Trophoblast cell (in vitro differentiated cells and primary cell): ENCODE measurements at regions not wholly inside any gene's neighbourhood (a gene's known extent, or its start where the extent isn't known, plus 50 kb on each side); places are given as distances from the start of the nearest gene placed in this dataset.

Experiments
- DNase-seq, 2 donors: peaks; one replicate each; pipeline ENCODE4 v3.0.0-alpha.2; 2016
- H2AFZ ChIP-seq: 2 replicates; pipeline ENCODE4 v1.6.1; 2013; ENCODE audit warnings: low read length, moderate library complexity, mild to moderate bottlenecking; ENCODE audit not compliant: insufficient read depth, poor library complexity
- H2AK5ac ChIP-seq: 2 replicates; pipeline ENCODE4 v1.6.1; 2013; ENCODE audit warnings: mild to moderate bottlenecking, low read length
- H2BK120ac ChIP-seq: 2 replicates; pipeline ENCODE4 v1.6.1; 2013; ENCODE audit warnings: low read length, mild to moderate bottlenecking, moderate library complexity; ENCODE audit not compliant: insufficient read depth, poor library complexity
- H2BK12ac ChIP-seq: 2 replicates; pipeline ENCODE4 v1.6.1; 2013; ENCODE audit warnings: mild to moderate bottlenecking, low read length, moderate library complexity
- H2BK5ac ChIP-seq: 2 replicates; pipeline ENCODE4 v1.6.1; 2013; ENCODE audit warnings: low read length, low read depth, moderate library complexity, mild to moderate bottlenecking; ENCODE audit not compliant: poor library complexity
- H3K14ac ChIP-seq: 2 replicates; pipeline ENCODE4 v1.6.1; 2013; ENCODE audit warnings: mild to moderate bottlenecking, low read length
- H3K18ac ChIP-seq: 2 replicates; pipeline ENCODE4 v1.6.1; 2013; ENCODE audit warnings: mild to moderate bottlenecking, low read length
- H3K23ac ChIP-seq: 2 replicates; pipeline ENCODE4 v1.6.1; 2013; ENCODE audit warnings: low read length
- H3K27ac ChIP-seq: 2 replicates; pipeline ENCODE4 v1.5.1; 2013; ENCODE audit warnings: low read depth, mild to moderate bottlenecking, inconsistent platforms, low read length, moderate library complexity
- H3K27me3 ChIP-seq: 2 replicates; pipeline ENCODE4 v1.6.1; 2013; ENCODE audit warnings: inconsistent platforms, mild to moderate bottlenecking, low read length, moderate library complexity; ENCODE audit not compliant: insufficient read depth
- H3K36me3 ChIP-seq, 2 experiments: 1 replicate in 1 of 2; 2 replicates in 1 of 2; pipeline ENCODE4 v1.6.1; 2013; ENCODE audit warnings: low read length in 2 of 2, mild to moderate bottlenecking in 2 of 2, moderate library complexity in 1 of 2; ENCODE audit not compliant: insufficient read depth in 2 of 2, control insufficient read depth in 1 of 2
- H3K4ac ChIP-seq: 2 replicates; pipeline ENCODE4 v1.6.1; 2013; ENCODE audit warnings: low read depth, mild to moderate bottlenecking, low read length, moderate library complexity
- H3K4me1 ChIP-seq, 2 experiments: 1 replicate in 1 of 2; 2 replicates in 1 of 2; pipeline ENCODE4 v1.6.1; 2013; ENCODE audit warnings: low read length in 2 of 2, mild to moderate bottlenecking in 2 of 2, moderate library complexity in 1 of 2; ENCODE audit not compliant: insufficient read depth in 2 of 2, control insufficient read depth in 1 of 2
- H3K4me2 ChIP-seq: 2 replicates; pipeline ENCODE4 v1.6.1; 2013; ENCODE audit warnings: inconsistent platforms, mild to moderate bottlenecking, low read length, moderate library complexity
- H3K4me3 ChIP-seq: 2 replicates; pipeline ENCODE4 v1.5.1; 2013; ENCODE audit warnings: mild to moderate bottlenecking, low read depth, low read length, inconsistent platforms
- H3K79me1 ChIP-seq: one replicate; pipeline ENCODE4 v1.6.1; 2013; ENCODE audit warnings: low read length
- H3K79me2 ChIP-seq: 2 replicates; pipeline ENCODE4 v1.6.1; 2013; ENCODE audit warnings: low read length, mild to moderate bottlenecking; ENCODE audit not compliant: control insufficient read depth, insufficient read depth, poor library complexity
- H3K9ac ChIP-seq: 2 replicates; pipeline ENCODE4 v1.6.1; 2013; ENCODE audit warnings: mild to moderate bottlenecking, low read length
- H3K9me3 ChIP-seq: 2 replicates; pipeline ENCODE4 v1.6.1; 2013; ENCODE audit warnings: low read depth, mild to moderate bottlenecking, control low read depth, inconsistent platforms, low read length; ENCODE audit not compliant: insufficient read depth
- H4K12ac ChIP-seq: 2 replicates; pipeline ENCODE4 v1.6.1; 2013; ENCODE audit warnings: low read depth, mild to moderate bottlenecking, low read length, moderate library complexity
- H4K8ac ChIP-seq: 2 replicates; pipeline ENCODE4 v1.6.1; 2013; ENCODE audit warnings: low read depth, mild to moderate bottlenecking, low read length, moderate library complexity
- H4K91ac ChIP-seq: one replicate; pipeline ENCODE4 v1.6.1; 2013; ENCODE audit warnings: low read depth, mild to moderate bottlenecking, low read length, moderate library complexity
- WGBS: extraction: QIAGEN DNeasy Blood & Tissue Kit; methylation state at CpG from one replicate; pipeline ENCODE4 v1.1.7; 2013; ENCODE audit warnings: missing lambda C conversion rate; ENCODE audit not compliant: insufficient read length, insufficient coverage; ENCODE audit errors: extremely low coverage; 5-methylcytosine and 5-hydroxymethylcytosine counted together

DNA sequence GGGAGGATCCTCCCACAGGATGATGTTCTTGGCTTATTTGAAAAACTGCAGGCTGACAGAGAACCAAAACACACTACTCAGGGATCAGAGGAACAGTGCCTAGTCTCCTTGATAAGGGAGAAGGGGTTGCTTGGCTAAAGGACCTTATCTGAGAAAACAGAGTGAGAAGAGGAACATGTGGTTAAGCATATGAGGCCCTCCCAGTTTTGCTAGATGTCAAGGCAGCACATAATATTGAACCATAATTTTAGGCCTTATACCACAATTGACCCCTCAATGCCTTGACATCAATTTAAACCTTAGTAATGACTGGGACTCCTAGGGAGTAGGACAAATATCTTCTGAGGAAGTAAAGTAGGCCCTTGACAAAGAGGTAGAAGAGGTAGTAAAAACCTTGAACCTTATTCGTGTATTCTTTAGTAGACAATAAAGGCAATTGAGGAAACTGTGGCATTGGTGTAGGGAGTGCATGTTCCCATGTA, 79.3 kb downstream of the TEX13C start:
- Histone ChIP-seq H2AFZ (no peak overlapping the region), H3K27ac (no peak overlapping the region), H3K23ac (no peak overlapping the region), H2BK12ac (no peak overlapping the region), H4K8ac (no peak overlapping the region), H3K9me3 (no peaks in the 10 kb centered on the region), H3K14ac (no peak overlapping the region), H3K4ac (no peak overlapping the region), H2BK5ac (no peak overlapping the region), H3K18ac (no peak overlapping the region), H4K91ac (no peak overlapping the region), H3K79me2 (no peaks in the 10 kb centered on the region), H2AK5ac (no peak overlapping the region), H3K9ac (no peak overlapping the region), H3K4me3 (no peak overlapping the region), H3K27me3 (no peaks in the 10 kb centered on the region), H3K4me1 (no peaks in the 10 kb centered on the region), H3K36me3 (no peaks in the 10 kb centered on the region), H4K12ac (no peak overlapping the region), H2BK120ac (no peak overlapping the region), H3K4me2 (no peak overlapping the region), H3K79me1 (no peaks in the 10 kb centered on the region)
- WGBS = no CpG with 5 or more reads among the region's 1 CpG
- DNase-seq = no peak

DNA sequence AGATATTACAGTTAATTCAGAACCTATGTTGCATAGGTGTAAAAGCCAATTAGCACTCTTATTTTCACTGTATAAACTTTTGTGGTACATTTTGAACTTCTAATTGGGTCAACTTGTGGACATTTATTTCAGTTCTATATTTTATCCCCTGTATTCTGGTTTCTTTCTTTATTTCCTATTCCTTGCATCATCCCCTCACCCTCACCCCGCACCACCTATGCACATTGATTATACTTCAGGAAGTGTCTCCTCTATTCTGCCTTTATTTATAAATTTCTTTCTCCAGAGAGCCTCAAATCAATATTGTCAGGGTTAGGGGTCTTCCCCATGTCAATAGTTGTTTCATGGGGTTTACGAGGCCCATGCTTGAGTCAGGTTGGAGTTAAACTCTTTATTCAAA, 83.1 kb downstream of the TEX13C start:
- H2BK5ac ChIP-seq = no peak overlapping the region
- H4K91ac ChIP-seq = no peak overlapping the region
- no peak overlapping the region for H3K27ac ChIP-seq
- H3K36me3 ChIP-seq = no peaks in the 10 kb centered on the region
- no peaks in the 10 kb centered on the region for H3K79me2 ChIP-seq
- H4K12ac ChIP-seq = no peak overlapping the region
- no CpG with 5 or more reads among the region's 2 CpGs for WGBS
- no peak for DNase-seq
- H2AFZ ChIP-seq = no peak overlapping the region
- no peak overlapping the region for H2BK120ac ChIP-seq
- H3K14ac ChIP-seq = no peak overlapping the region
- no peak overlapping the region for H3K9ac ChIP-seq
- H2AK5ac ChIP-seq = no peak overlapping the region
- no peak overlapping the region for H3K23ac ChIP-seq
- no peaks in the 10 kb centered on the region for H3K9me3 ChIP-seq
- H3K18ac ChIP-seq = no peak overlapping the region
- H2BK12ac ChIP-seq = no peak overlapping the region
- H3K4me3 ChIP-seq = no peak overlapping the region
- no peak overlapping the region for H3K4ac ChIP-seq
- no peak overlapping the region for H4K8ac ChIP-seq
- H3K79me1 ChIP-seq = no peaks in the 10 kb centered on the region
- no peaks in the 10 kb centered on the region for H3K4me1 ChIP-seq
- no peaks in the 10 kb centered on the region for H3K27me3 ChIP-seq
- H3K4me2 ChIP-seq = no peak overlapping the region

DNA sequence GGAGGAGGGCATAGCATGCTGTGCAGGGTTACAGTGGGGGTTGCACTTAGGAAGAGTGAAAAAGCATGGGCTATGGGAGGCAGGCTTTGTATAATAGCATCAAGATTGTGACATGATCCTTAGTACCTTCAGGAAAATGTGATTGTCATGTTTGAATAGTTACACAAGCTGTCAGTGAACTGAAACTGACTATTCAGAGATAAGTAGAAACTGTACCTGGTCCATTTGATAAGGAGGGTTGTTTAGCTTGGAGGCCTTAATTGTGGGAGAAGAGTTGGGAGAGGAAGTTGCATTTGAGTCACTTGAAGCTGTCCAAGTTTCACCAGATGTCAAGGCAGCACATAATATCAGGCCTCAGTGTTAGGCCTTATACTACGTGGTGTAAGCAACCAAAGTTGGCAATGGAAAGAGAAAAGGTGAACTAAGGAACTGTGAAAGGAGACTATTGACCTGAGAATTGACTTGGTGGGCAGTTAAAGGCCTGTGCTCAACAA, 85.0 kb downstream of the TEX13C start:
- H4K8ac ChIP-seq = no peak overlapping the region
- H3K4ac ChIP-seq = no peak overlapping the region
- no peak overlapping the region for H3K9ac ChIP-seq
- H3K9me3 ChIP-seq = no peaks in the 10 kb centered on the region
- H2BK12ac ChIP-seq = no peak overlapping the region
- H3K79me1 ChIP-seq = no peaks in the 10 kb centered on the region
- no peak overlapping the region for H3K4me3 ChIP-seq
- no peaks in the 10 kb centered on the region for H3K27me3 ChIP-seq
- H3K23ac ChIP-seq = no peak overlapping the region
- no peak overlapping the region for H3K4me2 ChIP-seq
- H4K91ac ChIP-seq = no peak overlapping the region
- H2BK5ac ChIP-seq = no peak overlapping the region
- no peak overlapping the region for H3K18ac ChIP-seq
- H3K27ac ChIP-seq = no peak overlapping the region
- H3K79me2 ChIP-seq = no peaks in the 10 kb centered on the region
- no peak overlapping the region for H2BK120ac ChIP-seq
- H2AFZ ChIP-seq = no peak overlapping the region
- no peaks in the 10 kb centered on the region for H3K36me3 ChIP-seq
- H3K4me1 ChIP-seq = no peaks in the 10 kb centered on the region
- no CpG with 5 or more reads among the region's 1 CpG for WGBS
- H2AK5ac ChIP-seq = no peak overlapping the region
- DNase-seq = no peak
- no peak overlapping the region for H3K14ac ChIP-seq
- no peak overlapping the region for H4K12ac ChIP-seq

DNA sequence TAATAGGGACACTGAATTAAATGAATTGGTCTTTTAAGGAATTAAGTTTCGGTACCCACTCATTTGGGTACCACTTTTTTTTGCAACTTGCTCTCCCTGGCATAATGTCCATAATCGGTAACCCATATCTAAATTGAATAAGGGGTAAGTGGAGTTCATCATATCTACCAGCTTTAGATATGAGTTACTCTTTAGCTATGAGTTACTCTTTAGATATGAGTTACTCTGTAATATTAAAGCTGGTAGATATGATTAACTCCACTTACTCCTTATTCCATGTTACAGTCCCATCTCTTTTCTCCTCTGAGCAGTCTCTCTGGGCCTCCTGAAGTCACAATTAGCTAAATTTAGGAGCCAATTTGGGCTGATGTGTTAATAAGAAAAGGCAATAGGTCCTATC, 85.7 kb downstream of the TEX13C start:
- no peak overlapping the region for H2AK5ac ChIP-seq
- H3K4me1 ChIP-seq = no peaks in the 10 kb centered on the region
- no peaks in the 10 kb centered on the region for H3K79me1 ChIP-seq
- H3K9me3 ChIP-seq = no peaks in the 10 kb centered on the region
- no peak overlapping the region for H3K4me2 ChIP-seq
- H3K9ac ChIP-seq = no peak overlapping the region
- no peak overlapping the region for H2AFZ ChIP-seq
- H3K79me2 ChIP-seq = no peaks in the 10 kb centered on the region
- no peak overlapping the region for H2BK12ac ChIP-seq
- H3K27ac ChIP-seq = no peak overlapping the region
- H3K14ac ChIP-seq = no peak overlapping the region
- H4K8ac ChIP-seq = no peak overlapping the region
- no peak overlapping the region for H3K4me3 ChIP-seq
- no peak overlapping the region for H4K91ac ChIP-seq
- H3K27me3 ChIP-seq = no peaks in the 10 kb centered on the region
- no peak overlapping the region for H3K18ac ChIP-seq
- H2BK120ac ChIP-seq = no peak overlapping the region
- WGBS = no CpG with 5 or more reads among the region's 2 CpGs
- no peak overlapping the region for H2BK5ac ChIP-seq
- DNase-seq = no peak
- no peak overlapping the region for H3K23ac ChIP-seq
- H4K12ac ChIP-seq = no peak overlapping the region
- no peaks in the 10 kb centered on the region for H3K36me3 ChIP-seq
- H3K4ac ChIP-seq = no peak overlapping the region
